Neural progenitor cell (in vitro differentiated cells): ENCODE measurements at regions not wholly inside any gene's neighbourhood (a gene's known extent, or its start where the extent isn't known, plus 50 kb on each side); places are given as distances from the start of the nearest gene placed in this dataset.

Source experiments
- CTCF ChIP-seq: fragments of 200-600 bp; sonication (generic); IDR thresholded peaks from 2 replicates; pipeline ENCODE4 v1.5.1; 2017; ENCODE audit warnings: antibody characterized with exemption, mild to moderate bottlenecking
- EZH2 ChIP-seq: fragments of 200-600 bp; sonication (generic); IDR thresholded peaks from 2 replicates; pipeline ENCODE4 v1.6.1; 2017; ENCODE audit warnings: antibody characterized with exemption, mild to moderate bottlenecking, moderate library complexity
- EZH2phosphoT487 ChIP-seq: fragments of 200-600 bp; sonication (generic); IDR thresholded peaks from 2 replicates; pipeline ENCODE4 v1.6.1; 2017; ENCODE audit warnings: antibody characterized with exemption

DNA sequence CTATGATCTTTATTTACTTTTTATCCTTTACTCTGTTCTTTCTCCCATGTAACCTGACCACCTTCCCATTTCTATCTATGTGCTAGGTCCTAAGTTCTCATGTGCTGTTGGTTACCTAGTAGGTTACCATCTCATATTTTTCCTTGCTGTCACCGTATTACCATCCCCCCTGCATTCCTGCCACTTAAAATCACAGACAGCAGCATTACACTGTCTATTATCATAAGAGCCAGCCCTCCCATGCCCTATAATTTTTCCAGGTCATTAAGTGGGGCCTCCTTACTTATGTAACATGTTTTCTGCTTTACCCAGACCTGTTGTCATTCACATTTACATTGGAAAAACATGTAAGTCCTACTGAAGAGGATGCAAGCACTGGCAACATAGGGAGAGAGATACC is 202.9 kb downstream of the HS3ST3A1 start:
- no peak for TF ChIP-seq CTCF
- TF ChIP-seq EZH2, result no peak
- TF ChIP-seq EZH2phosphoT487, result no peak
